Uterus (tissue), 3 donors: ENCODE measurements at regions not wholly inside any gene's neighbourhood (a gene's known extent, or its start where the extent isn't known, plus 50 kb on each side); places are given as distances from the start of the nearest gene placed in this dataset.

ENCODE experiments used
- DNase-seq, 2 donors: peaks; one replicate each; pipeline ENCODE4 v3.0.0-alpha.2; 2019 to 2020
- H3K27ac ChIP-seq, 2 donors: fragments of 200-600 bp; sonication (generic); 1 replicate in 1 of 2; 2 replicates in 1 of 2; pipeline ENCODE4 v1.5.1; 2016 to 2018
- H3K27me3 ChIP-seq, 2 donors: fragments of 200-600 bp; sonication (generic); one replicate each; pipeline ENCODE4 v1.5.1; 2018 to 2019; ENCODE audit warnings: control low read depth in 1 of 2
- H3K36me3 ChIP-seq, 2 donors: fragments of 200-600 bp; sonication (generic); one replicate each; pipeline ENCODE4 v1.5.1; 2019; ENCODE audit warnings: control low read depth in 1 of 2
- H3K4me1 ChIP-seq, 2 donors: fragments of 200-600 bp; sonication (generic); one replicate each; pipeline ENCODE4 v1.5.1; 2018 to 2019; ENCODE audit warnings: control low read depth in 1 of 2
- H3K4me3 ChIP-seq, 2 donors: fragments of 200-600 bp; sonication (generic); 1 replicate in 1 of 2; 2 replicates in 1 of 2; pipeline ENCODE4 v1.5.1; 2018 to 2019; ENCODE audit warnings: mild to moderate bottlenecking in 1 of 2
- H3K9me3 ChIP-seq, 2 donors: fragments of 200-600 bp; sonication (generic); one replicate each; pipeline ENCODE4 v1.5.1; 2019; ENCODE audit warnings: control low read depth in 1 of 2
- CTCF ChIP-seq, 4 experiments: fragments of 200-600 bp in 2 of 4; fragments of 450-650 bp in 2 of 4; sonication (generic) in 2 of 4; IDR thresholded peaks; one replicate each; pipeline ENCODE4 v1.5.1; 2016 to 2019; ENCODE audit warnings: antibody characterized with exemption in 4 of 4, mild to moderate bottlenecking in 2 of 4, moderate library complexity in 1 of 4
- POLR2A ChIP-seq, 2 donors: fragments of 450-650 bp; IDR thresholded peaks; one replicate each; pipeline ENCODE4 v1.6.1; 2016; ENCODE audit warnings: antibody characterized with exemption in 2 of 2, mild to moderate bottlenecking in 1 of 2, moderate library complexity in 1 of 2
- intact Hi-C: fragments of 100-400 bp; cut with DNase I; formaldehyde crosslinking; loops from one replicate; pipeline ENCODE4 v1.15.1; 2023; ENCODE audit warnings: low total_unique reads
- donor health status: DM: yes; HTN: yes; CAD: no.

- Histone ChIP-seq H3K27ac (no peak overlapping the region), H3K4me1 (no peaks in the 10 kb centered on the region), H3K36me3 (no peaks in the 10 kb centered on the region), H3K4me3 (no peak overlapping the region), H3K9me3 (no peaks in the 10 kb centered on the region), H3K27me3 (no peaks in the 10 kb centered on the region)
- intact Hi-C loops = no loop called here
- no peak for DNase-seq
- TF ChIP-seq POLR2A (IDR thresholded peaks at IDR 0.05) = no peak
- no peak for TF ChIP-seq CTCF (IDR thresholded peaks at IDR 0.05)
Measured at GRCh38 chr7:41771717-41772116, 68.8 kb upstream of the INHBA start.

- no peak for DNase-seq
- Histone ChIP-seq H3K27ac (no peak overlapping the region), H3K4me3 (no peak overlapping the region), H3K4me1 (no peaks in the 10 kb centered on the region), H3K9me3 (no peaks in the 10 kb centered on the region), H3K27me3 (no peaks in the 10 kb centered on the region), H3K36me3 (no peaks in the 10 kb centered on the region)
- TF ChIP-seq POLR2A (IDR thresholded peaks at IDR 0.05) = no peak
- TF ChIP-seq CTCF (IDR thresholded peaks at IDR 0.05) = no peak
- intact Hi-C loops = no loop called here
Measured at GRCh38 chr7:41769162-41769561, 66.3 kb upstream of the INHBA start.

DNA sequence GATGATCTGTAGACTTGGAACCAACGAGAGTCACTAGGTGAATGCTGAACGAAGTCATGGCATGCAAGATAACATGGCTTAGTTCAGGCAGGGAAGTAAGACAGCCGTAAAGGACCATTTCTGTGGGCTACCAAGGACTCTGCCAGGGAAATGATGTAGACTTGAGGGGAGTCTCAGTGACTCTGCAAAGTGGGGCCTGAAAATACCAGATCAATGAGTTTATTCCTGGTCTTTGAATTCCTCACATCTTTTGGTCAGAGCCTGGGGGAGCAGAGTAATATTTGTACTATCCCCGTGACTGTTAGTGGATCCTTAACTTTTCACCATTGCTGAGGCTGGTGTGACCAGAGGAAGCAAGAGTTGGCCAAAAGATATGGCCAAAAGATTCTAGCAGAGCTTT, 60.7 kb upstream of the INHBA start:
- Histone ChIP-seq H3K36me3 (no peaks in the 10 kb centered on the region), H3K27me3 (no peaks in the 10 kb centered on the region), H3K4me3 (no peak overlapping the region), H3K9me3 (no peaks in the 10 kb centered on the region), H3K27ac (no peak overlapping the region), H3K4me1 (no peaks in the 10 kb centered on the region)
- TF ChIP-seq CTCF (IDR thresholded peaks at IDR 0.05) (no peak), POLR2A (IDR thresholded peaks at IDR 0.05) (no peak)
- DNase-seq = no peak
- intact Hi-C loops = no loop called here

DNA sequence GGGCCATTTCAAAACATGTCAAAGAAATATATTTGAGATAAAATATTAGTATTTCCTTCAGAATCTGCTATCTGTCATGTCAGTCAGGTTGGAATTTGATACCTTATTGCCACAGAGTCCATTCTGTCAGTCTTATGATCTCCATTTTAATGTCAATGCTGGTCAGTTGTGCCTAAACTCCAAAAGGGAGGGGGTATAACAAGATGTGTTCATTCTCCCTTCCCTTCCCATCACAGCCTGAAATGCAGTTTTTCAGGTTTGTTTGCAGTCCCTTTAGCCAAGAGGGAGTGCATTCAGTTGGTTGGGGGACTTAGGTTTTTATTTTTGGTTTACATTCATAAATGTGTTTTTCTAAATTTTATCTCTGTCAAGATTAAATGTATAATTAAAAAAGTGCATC, 59.8 kb upstream of the INHBA start:
- no peak for TF ChIP-seq POLR2A (IDR thresholded peaks at IDR 0.05)
- no peak for TF ChIP-seq CTCF (IDR thresholded peaks at IDR 0.05)

GRCh38 chr7:41760293-41760692, 57.4 kb upstream of the INHBA start:
- Histone ChIP-seq H3K4me3 (no peak overlapping the region), H3K9me3 (no peaks in the 10 kb centered on the region), H3K36me3 (no peaks in the 10 kb centered on the region), H3K27ac (no peak overlapping the region), H3K27me3 (no peaks in the 10 kb centered on the region), H3K4me1 (no peaks in the 10 kb centered on the region)
- no peak for DNase-seq
- TF ChIP-seq POLR2A (IDR thresholded peaks at IDR 0.05) (no peak), CTCF (IDR thresholded peaks at IDR 0.05) (no peak)
- intact Hi-C loops = no loop called here

More for the DNA sequence above, 59.8 kb upstream of the INHBA start:
- no peak for DNase-seq
- H3K9me3 ChIP-seq = no peaks in the 10 kb centered on the region
- no peaks in the 10 kb centered on the region for H3K27me3 ChIP-seq
- no peaks in the 10 kb centered on the region for H3K36me3 ChIP-seq
- H3K27ac ChIP-seq = no peak overlapping the region
- no peaks in the 10 kb centered on the region for H3K4me1 ChIP-seq
- intact Hi-C loops = no loop called here
- no peak overlapping the region for H3K4me3 ChIP-seq
